Esophagus muscularis mucosa (tissue), 3 donors: ENCODE measurements at regions not wholly inside any gene's neighbourhood (a gene's known extent, or its start where the extent isn't known, plus 50 kb on each side); places are given as distances from the start of the nearest gene placed in this dataset.

Experiments used
- CTCF ChIP-seq, 3 experiments: fragments of 200-600 bp in 2 of 3; fragments of 450-650 bp in 1 of 3; sonication (generic) in 2 of 3; IDR thresholded peaks; one replicate each; pipeline ENCODE4 v1.5.1; 2017 to 2019; ENCODE audit warnings: antibody characterized with exemption in 3 of 3, mild to moderate bottlenecking in 2 of 3, moderate library complexity in 1 of 3
- POLR2AphosphoS5 ChIP-seq, 2 donors: sonication (generic); formaldehyde crosslinking; IDR thresholded peaks; one replicate each; pipeline ENCODE4 v1.6.1; 2017; ENCODE audit warnings: antibody characterized with exemption in 2 of 2

DNA sequence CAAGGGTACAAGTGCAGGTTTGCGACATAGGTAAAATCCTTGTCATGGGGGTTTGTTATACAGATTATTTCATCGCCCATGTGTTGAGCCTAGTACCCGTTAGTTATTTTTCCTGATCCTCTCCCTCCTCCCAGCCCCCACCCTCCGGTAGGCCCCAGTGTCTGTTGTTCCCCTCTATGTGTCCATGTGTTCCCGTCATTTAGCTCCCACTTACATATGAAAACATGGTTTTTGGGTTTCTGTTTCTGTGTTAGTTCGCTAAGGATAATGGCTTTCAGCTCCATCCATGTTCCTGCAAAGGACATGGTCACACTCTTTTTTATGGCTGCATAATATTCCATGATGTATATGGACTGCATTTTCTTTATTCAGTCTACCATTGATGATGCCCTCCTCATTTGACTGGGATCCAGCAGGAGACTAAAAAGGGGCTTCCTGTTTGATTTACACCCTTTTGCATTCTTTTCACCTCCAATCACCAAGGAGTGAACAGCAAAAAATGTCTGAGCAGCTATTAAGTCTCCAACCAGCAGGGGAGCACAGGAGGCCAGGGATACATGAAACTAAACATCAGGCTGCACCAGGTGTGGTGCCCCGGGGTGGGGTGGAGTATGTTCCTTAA is 188.2 kb downstream of the SKIDA1 start:
- TF ChIP-seq CTCF (IDR thresholded peaks at IDR 0.05), result no peak
- no peak for TF ChIP-seq POLR2AphosphoS5 (IDR thresholded peaks at IDR 0.05)
